Natural killer cell (primary cell): ENCODE measurements at regions not wholly inside any gene's neighbourhood (a gene's known extent, or its start where the extent isn't known, plus 50 kb on each side); places are given as distances from the start of the nearest gene placed in this dataset.

Experiments
- ATAC-seq, 3 donors: fragments of 150-1000 bp in 2 of 3; fragments of 200-7000 bp in 1 of 3; cut with Tn5 transposase; 1 replicate in 1 of 3; 2 replicates in 2 of 3; pipeline ENCODE4 v1.10.0; 2021; ENCODE audit warnings: mild to moderate bottlenecking in 2 of 3, moderate library complexity in 2 of 3
- DNase-seq, 2 donors: peaks; one replicate each; pipeline versions ENCODE4 v3.0.0 to v3.0.0-alpha.2; 2013 to 2021; ENCODE audit warnings: mixed read lengths in 1 of 2
- H3K27ac ChIP-seq: one replicate; pipeline ENCODE4 v1.5.1; 2013; ENCODE audit warnings: mild to moderate bottlenecking, low read length
- H3K27me3 ChIP-seq: one replicate; pipeline ENCODE4 v1.6.1; 2013; ENCODE audit warnings: low read length; ENCODE audit not compliant: control insufficient read depth, insufficient read depth
- H3K36me3 ChIP-seq: one replicate; pipeline ENCODE4 v1.6.1; 2013; ENCODE audit warnings: low read length; ENCODE audit not compliant: control insufficient read depth, insufficient read depth
- H3K4me1 ChIP-seq: one replicate; pipeline ENCODE4 v1.6.1; 2013; ENCODE audit warnings: low read length; ENCODE audit not compliant: control insufficient read depth, insufficient read depth
- H3K4me3 ChIP-seq: one replicate; pipeline ENCODE4 v1.5.1; 2013; ENCODE audit warnings: low read length
- H3K9me3 ChIP-seq: one replicate; pipeline ENCODE4 v1.6.1; 2013; ENCODE audit warnings: low read length; ENCODE audit not compliant: control insufficient read depth, insufficient read depth
- H3K27ac Mint-ChIP-seq, 2 donors: one replicate each; pipeline ENCODE4 v1.8.0; 2022; ENCODE audit warnings: mild to moderate bottlenecking in 2 of 2, mixed read lengths in 2 of 2, moderate library complexity in 1 of 2
- H3K27me3 Mint-ChIP-seq, 2 donors: one replicate each; pipeline ENCODE4 v1.8.0; 2022; ENCODE audit warnings: low read depth in 2 of 2, mixed read lengths in 2 of 2
- H3K36me3 Mint-ChIP-seq: one replicate; pipeline ENCODE4 v1.8.0; 2022; ENCODE audit warnings: mixed read lengths
- H3K4me1 Mint-ChIP-seq, 2 donors: one replicate each; pipeline ENCODE4 v1.8.0; 2022; ENCODE audit warnings: mixed read lengths in 2 of 2
- H3K4me3 Mint-ChIP-seq: one replicate; pipeline ENCODE4 v1.8.0; 2022; ENCODE audit warnings: mild to moderate bottlenecking, moderate library complexity, mixed read lengths
- H3K9me3 Mint-ChIP-seq, 2 donors: one replicate each; pipeline ENCODE4 v1.8.0; 2022; ENCODE audit warnings: mixed read lengths in 2 of 2
- WGBS: methylation state at CpG from one replicate; pipeline ENCODE4 v1.1.7; 2013; ENCODE audit warnings: missing lambda C conversion rate; ENCODE audit not compliant: insufficient coverage; 5-methylcytosine and 5-hydroxymethylcytosine counted together
- intact Hi-C: fragments of 100-400 bp; cut with micrococcal nuclease; formaldehyde crosslinking; loops from one replicate; pipeline ENCODE4 v1.14.2; 2022
- TF ChIP-seq, protein P1 (sequence below): fragments of 200-600 bp; IDR thresholded peaks from one replicate; pipeline ENCODE4 v1.8.0; 2022; ENCODE audit warnings: antibody characterized with exemption

DNA sequence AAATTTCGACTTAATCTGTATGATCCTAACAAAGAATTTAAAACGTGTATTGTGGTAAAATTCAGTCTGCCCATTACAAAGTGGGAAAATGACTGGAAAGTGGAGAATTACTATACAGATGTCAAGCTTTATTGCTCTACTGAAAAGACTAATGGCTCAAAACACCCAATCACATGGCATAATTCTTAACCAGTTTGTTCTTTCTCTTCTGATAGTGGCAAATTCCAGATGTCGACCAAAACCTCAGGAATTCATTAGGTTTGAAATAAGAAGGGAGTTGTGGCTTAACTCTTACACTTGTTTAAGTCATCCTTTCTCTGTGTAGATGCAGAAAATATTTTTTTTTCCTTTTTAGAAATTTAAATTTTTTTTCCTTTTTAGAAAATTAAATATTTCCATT is 1254.9 kb upstream of the LRRN3 start:
- Mint-ChIP-seq H3K27me3 (no peaks in the 10 kb centered on the region), H3K9me3 (peaks cover 14 to 15% of the 10 kb centered on the region in 2 donors), H3K27ac (no peak overlapping the region), H3K36me3 (peaks cover 13% of the 10 kb centered on the region), H3K4me3 (no peak overlapping the region), H3K4me1 (no peaks in the 10 kb centered on the region)
- H3K27ac ChIP-seq: no peak overlapping the region
- no peaks in the 10 kb centered on the region for H3K27me3 ChIP-seq
- no peaks in the 10 kb centered on the region for H3K9me3 ChIP-seq
- TF ChIP-seq, protein P1, sequence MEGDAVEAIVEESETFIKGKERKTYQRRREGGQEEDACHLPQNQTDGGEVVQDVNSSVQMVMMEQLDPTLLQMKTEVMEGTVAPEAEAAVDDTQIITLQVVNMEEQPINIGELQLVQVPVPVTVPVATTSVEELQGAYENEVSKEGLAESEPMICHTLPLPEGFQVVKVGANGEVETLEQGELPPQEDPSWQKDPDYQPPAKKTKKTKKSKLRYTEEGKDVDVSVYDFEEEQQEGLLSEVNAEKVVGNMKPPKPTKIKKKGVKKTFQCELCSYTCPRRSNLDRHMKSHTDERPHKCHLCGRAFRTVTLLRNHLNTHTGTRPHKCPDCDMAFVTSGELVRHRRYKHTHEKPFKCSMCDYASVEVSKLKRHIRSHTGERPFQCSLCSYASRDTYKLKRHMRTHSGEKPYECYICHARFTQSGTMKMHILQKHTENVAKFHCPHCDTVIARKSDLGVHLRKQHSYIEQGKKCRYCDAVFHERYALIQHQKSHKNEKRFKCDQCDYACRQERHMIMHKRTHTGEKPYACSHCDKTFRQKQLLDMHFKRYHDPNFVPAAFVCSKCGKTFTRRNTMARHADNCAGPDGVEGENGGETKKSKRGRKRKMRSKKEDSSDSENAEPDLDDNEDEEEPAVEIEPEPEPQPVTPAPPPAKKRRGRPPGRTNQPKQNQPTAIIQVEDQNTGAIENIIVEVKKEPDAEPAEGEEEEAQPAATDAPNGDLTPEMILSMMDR: no peak
- H3K36me3 ChIP-seq: no peaks in the 10 kb centered on the region
- intact Hi-C loops: no loop called here
- DNase-seq (no peak), ATAC-seq (no peak)
- 73% methylated on average over 2 of the region's 3 CpGs for WGBS
- no peak overlapping the region for H3K4me3 ChIP-seq
- H3K4me1 ChIP-seq: no peaks in the 10 kb centered on the region

DNA sequence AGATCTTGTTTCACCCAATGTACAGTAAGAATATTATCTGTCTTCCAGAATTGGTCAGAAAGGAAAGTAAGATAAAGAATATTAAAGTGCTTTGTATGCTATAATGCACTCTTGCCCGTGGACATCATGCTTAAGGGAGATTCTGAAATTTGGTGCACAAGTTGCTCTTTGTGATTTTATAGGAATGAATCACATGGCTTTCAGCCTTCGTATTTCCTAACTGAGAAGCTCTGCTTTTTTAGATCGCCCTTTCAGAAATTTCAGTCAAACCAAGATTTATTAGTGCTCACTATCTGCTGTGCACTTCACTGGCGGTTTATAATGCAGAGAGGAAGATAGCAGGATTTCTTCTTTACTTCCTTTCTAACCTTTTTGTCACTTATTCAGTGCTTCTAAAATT is 1248.5 kb upstream of the LRRN3 start:
- H3K27me3 Mint-ChIP-seq: no peaks in the 10 kb centered on the region
- ATAC-seq: no peak
- WGBS: 83% methylated on average over 3 of the region's 4 CpGs
- no peak overlapping the region for H3K4me3 ChIP-seq
- no peaks in the 10 kb centered on the region for H3K27me3 ChIP-seq
- H3K9me3 ChIP-seq: no peaks in the 10 kb centered on the region
- H3K27ac ChIP-seq: no peak overlapping the region
- peaks cover 4% of the 10 kb centered on the region in 2 donors for H3K9me3 Mint-ChIP-seq
- H3K4me1 Mint-ChIP-seq: no peaks in the 10 kb centered on the region
- intact Hi-C loops: no loop called here
- H3K36me3 Mint-ChIP-seq: no peaks in the 10 kb centered on the region
- TF ChIP-seq, protein P1: no peak
- H3K36me3 ChIP-seq: no peaks in the 10 kb centered on the region
- H3K27ac Mint-ChIP-seq: no peak overlapping the region
- DNase-seq: no peak
- no peaks in the 10 kb centered on the region for H3K4me1 ChIP-seq
- H3K4me3 Mint-ChIP-seq: no peak overlapping the region

DNA sequence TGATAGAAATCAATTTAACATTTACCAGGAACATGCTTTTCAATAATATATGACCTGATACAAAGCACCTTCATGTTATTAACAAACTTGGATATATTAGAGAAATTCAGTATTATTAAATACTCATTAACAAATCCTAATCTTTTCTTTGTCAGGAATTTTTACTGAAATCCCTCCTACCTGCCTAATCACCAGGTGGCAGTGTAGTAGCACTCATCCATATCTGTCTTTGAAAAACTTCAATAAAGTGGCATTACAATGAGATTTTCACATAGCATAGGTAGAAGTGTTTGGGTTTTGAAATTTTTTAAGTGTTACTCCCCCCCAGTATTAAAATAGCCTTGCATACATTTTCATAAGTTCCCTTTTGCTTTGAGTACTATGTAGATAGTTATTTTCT is 1246.6 kb upstream of the LRRN3 start:
- Histone ChIP-seq H3K27me3 (no peaks in the 10 kb centered on the region), H3K36me3 (no peaks in the 10 kb centered on the region), H3K4me3 (no peak overlapping the region), H3K4me1 (no peaks in the 10 kb centered on the region), H3K9me3 (no peaks in the 10 kb centered on the region), H3K27ac (no peak overlapping the region)
- H3K36me3 Mint-ChIP-seq: no peaks in the 10 kb centered on the region
- no peaks in the 10 kb centered on the region for H3K4me1 Mint-ChIP-seq
- no peaks in the 10 kb centered on the region for H3K27me3 Mint-ChIP-seq
- TF ChIP-seq, protein P1: no peak
- no peak overlapping the region for H3K4me3 Mint-ChIP-seq
- intact Hi-C loops: no loop called here
- peaks cover 0 to 2% of the 10 kb centered on the region in 2 donors for H3K9me3 Mint-ChIP-seq
- no peak overlapping the region for H3K27ac Mint-ChIP-seq
- ATAC-seq: no peak
- peak in 1 of 2 donors; percentile 41 for DNase-seq

DNA sequence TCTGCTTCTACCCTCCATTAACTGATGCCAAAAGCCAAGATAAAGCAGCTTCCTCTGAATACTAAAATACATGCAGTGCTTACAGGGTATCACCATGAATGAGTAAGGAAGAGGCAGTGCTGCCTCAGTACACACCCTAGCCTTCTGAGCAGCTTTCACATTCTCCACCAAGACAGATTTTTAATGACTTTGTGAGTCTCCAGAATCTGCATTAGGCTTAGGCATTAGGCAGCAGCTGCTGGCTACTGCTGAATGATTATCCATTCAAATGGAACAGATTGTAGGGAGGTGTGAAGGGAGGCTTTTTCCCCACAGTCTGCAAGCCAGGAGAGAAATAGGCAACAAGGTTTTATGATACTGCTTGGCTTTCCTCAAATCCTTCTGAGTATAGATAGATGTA is 1226.7 kb upstream of the LRRN3 start:
- no peak overlapping the region for H3K27ac Mint-ChIP-seq
- Histone ChIP-seq H3K36me3 (no peaks in the 10 kb centered on the region), H3K9me3 (no peaks in the 10 kb centered on the region), H3K4me3 (no peak overlapping the region), H3K4me1 (no peaks in the 10 kb centered on the region), H3K27ac (no peak overlapping the region), H3K27me3 (no peaks in the 10 kb centered on the region)
- intact Hi-C loops: no loop called here
- peaks cover 4 to 15% of the 10 kb centered on the region in 2 donors for H3K9me3 Mint-ChIP-seq
- no peaks in the 10 kb centered on the region for H3K27me3 Mint-ChIP-seq
- no peaks in the 10 kb centered on the region for H3K4me1 Mint-ChIP-seq
- no peaks in the 10 kb centered on the region for H3K36me3 Mint-ChIP-seq
- ATAC-seq (no peak), DNase-seq (no peak)
- TF ChIP-seq, protein P1: no peak
- H3K4me3 Mint-ChIP-seq: no peak overlapping the region
